ENCODE measurements at regions not wholly inside any gene's neighbourhood (a gene's known extent, or its start where the extent isn't known, plus 50 kb on each side); places are given as distances from the start of the nearest gene placed in this dataset.

DNA sequence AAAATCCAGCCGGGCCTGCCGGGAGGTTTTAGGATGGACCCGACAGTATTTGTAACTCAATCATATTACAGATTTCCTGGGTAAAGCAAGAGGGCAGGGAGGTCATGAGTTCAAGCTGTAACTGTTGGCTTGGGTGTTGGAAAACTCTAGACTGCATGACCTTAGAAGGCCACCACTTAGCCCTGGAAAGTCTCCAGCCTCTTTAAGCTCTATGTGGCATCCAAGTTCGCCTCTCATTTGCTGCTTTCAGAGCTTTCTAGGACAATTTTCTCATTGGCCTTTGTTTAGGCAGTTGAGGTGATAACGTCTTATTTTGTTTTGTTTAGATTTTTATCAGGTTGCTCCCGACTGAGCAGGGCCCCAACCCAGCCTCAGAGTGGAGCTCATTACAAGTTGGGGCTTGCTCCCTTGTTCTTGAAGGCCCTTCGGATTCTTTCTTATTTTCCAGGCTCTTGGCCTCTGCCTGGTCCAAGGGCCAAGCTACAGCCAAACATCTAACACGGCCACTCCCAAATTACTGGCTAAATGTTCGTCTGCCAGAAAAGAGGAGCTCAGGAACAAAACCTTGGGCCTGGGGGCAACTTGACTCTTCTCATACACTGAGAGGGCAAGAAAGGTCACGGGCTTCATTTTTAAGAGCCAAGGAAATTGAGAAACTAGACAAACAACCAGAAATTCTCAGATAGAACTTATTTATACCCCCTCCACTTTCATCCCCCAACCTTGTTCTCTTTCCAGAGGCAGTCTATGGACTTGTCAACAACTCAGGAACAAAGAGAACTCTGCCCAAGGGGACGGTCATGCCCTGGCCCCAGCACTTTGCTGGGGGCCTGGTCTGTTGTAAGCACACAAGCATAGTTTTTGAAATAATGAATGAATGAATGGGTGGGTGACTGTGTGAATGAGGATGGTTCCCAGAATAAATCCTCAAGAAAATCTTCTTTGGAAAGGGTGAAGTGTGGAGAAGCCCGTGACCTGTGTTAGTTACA lies 526.9 kb downstream of the BNC2 start:
- no peaks in the 10 kb centered on the region for H3K9me3 ChIP-seq
- no peaks in the 10 kb centered on the region for H3K27me3 ChIP-seq
- H3K4me3 ChIP-seq = no peak overlapping the region
- H3K9ac ChIP-seq (ENCODE audit: low read depth in 2 of 2, low read length in 2 of 2) = no peak overlapping the region
- no peak for DNase-seq
- no peaks in the 10 kb centered on the region for H3K36me3 ChIP-seq
- intact Hi-C loops (cut with DNase I) = no loop called here
- H3K27ac ChIP-seq = no peak overlapping the region
- TF ChIP-seq, protein P1, sequence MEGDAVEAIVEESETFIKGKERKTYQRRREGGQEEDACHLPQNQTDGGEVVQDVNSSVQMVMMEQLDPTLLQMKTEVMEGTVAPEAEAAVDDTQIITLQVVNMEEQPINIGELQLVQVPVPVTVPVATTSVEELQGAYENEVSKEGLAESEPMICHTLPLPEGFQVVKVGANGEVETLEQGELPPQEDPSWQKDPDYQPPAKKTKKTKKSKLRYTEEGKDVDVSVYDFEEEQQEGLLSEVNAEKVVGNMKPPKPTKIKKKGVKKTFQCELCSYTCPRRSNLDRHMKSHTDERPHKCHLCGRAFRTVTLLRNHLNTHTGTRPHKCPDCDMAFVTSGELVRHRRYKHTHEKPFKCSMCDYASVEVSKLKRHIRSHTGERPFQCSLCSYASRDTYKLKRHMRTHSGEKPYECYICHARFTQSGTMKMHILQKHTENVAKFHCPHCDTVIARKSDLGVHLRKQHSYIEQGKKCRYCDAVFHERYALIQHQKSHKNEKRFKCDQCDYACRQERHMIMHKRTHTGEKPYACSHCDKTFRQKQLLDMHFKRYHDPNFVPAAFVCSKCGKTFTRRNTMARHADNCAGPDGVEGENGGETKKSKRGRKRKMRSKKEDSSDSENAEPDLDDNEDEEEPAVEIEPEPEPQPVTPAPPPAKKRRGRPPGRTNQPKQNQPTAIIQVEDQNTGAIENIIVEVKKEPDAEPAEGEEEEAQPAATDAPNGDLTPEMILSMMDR (IDR thresholded peaks at IDR 0.05) = no peak
- H3K4me1 ChIP-seq = no peaks in the 10 kb centered on the region

- H3K27me3 ChIP-seq = no peaks in the 10 kb centered on the region
- intact Hi-C loops (cut with DNase I) = no loop called here
- TF ChIP-seq, protein P1 (IDR thresholded peaks at IDR 0.05) = no peak
- DNase-seq = no peak
- no peaks in the 10 kb centered on the region for H3K4me1 ChIP-seq
- no peak overlapping the region for H3K9ac ChIP-seq (ENCODE audit: low read depth in 2 of 2, low read length in 2 of 2)
- no peaks in the 10 kb centered on the region for H3K36me3 ChIP-seq
- no peaks in the 10 kb centered on the region for H3K9me3 ChIP-seq
- no peak overlapping the region for H3K27ac ChIP-seq
- no peak overlapping the region for H3K4me3 ChIP-seq
Observed at GRCh38 chr9:16344343-16344742, 526.1 kb downstream of the BNC2 start.

- H3K27me3 ChIP-seq = no peaks in the 10 kb centered on the region
- H3K4me1 ChIP-seq = no peaks in the 10 kb centered on the region
- DNase-seq = no peak
- no peaks in the 10 kb centered on the region for H3K9me3 ChIP-seq
- intact Hi-C loops (cut with DNase I) = no loop called here
- H3K36me3 ChIP-seq = no peaks in the 10 kb centered on the region
- no peak overlapping the region for H3K9ac ChIP-seq (ENCODE audit: low read depth in 2 of 2, low read length in 2 of 2)
- H3K4me3 ChIP-seq = no peak overlapping the region
- H3K27ac ChIP-seq = no peak overlapping the region
- TF ChIP-seq, protein P1 (IDR thresholded peaks at IDR 0.05) = no peak
Observed at GRCh38 chr9:16345902-16346301, 524.6 kb downstream of the BNC2 start.

- TF ChIP-seq, protein P1 (IDR thresholded peaks at IDR 0.05) = no peak
- Histone ChIP-seq H3K27ac (no peak overlapping the region), H3K36me3 (no peaks in the 10 kb centered on the region), H3K4me3 (no peak overlapping the region), H3K4me1 (no peaks in the 10 kb centered on the region), H3K9ac (ENCODE audit: low read depth in 2 of 2, low read length in 2 of 2) (no peak overlapping the region), H3K9me3 (no peaks in the 10 kb centered on the region), H3K27me3 (no peaks in the 10 kb centered on the region)
- intact Hi-C loops (cut with DNase I) = no loop called here
- no peak for DNase-seq
Observed at GRCh38 chr9:16347886-16348285, 522.6 kb downstream of the BNC2 start.

GRCh38 chr9:16348531-16348930 lies 521.9 kb downstream of the BNC2 start:
- H3K27me3 ChIP-seq = no peaks in the 10 kb centered on the region
- H3K9me3 ChIP-seq = no peaks in the 10 kb centered on the region

More at GRCh38 chr9:16348531-16348930, 521.9 kb downstream of the BNC2 start:
- no peak overlapping the region for H3K9ac ChIP-seq (ENCODE audit: low read depth in 2 of 2, low read length in 2 of 2)
- H3K27ac ChIP-seq = no peak overlapping the region
- TF ChIP-seq, protein P1 (IDR thresholded peaks at IDR 0.05) = no peak
- no peaks in the 10 kb centered on the region for H3K4me1 ChIP-seq
- H3K4me3 ChIP-seq = no peak overlapping the region
- no peaks in the 10 kb centered on the region for H3K36me3 ChIP-seq
- DNase-seq = no peak
- intact Hi-C loops (cut with DNase I) = no loop called here
